ENCODE measurements at regions not wholly inside any gene's neighbourhood (a gene's known extent, or its start where the extent isn't known, plus 50 kb on each side); places are given as distances from the start of the nearest gene placed in this dataset.

DNA sequence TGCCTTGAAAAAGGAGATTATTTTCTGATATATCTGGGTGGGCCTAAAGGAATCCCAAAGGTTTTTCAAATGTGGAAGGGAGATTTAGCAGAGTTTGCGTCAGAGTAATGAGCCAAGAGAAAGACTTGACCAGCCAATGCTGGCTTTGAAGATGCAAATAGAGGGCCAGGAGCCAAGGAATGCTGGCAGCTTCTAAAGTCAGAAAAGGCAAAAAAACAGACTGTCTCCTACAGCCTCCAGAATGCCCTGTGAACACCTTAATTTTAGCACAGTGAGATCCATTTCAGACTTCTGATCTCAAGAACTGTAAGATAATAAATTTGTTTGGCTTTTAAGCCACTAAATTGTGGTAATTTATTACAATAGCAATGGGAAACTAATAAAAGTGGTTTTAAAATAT is 122.6 kb upstream of the FREM1 start:
- H3K27ac ChIP-seq (ENCODE audit: control insufficient read depth, insufficient read depth, low read length) = no peak overlapping the region
- no peak overlapping the region for H3K4me2 ChIP-seq (ENCODE audit: control insufficient read depth, extremely low read depth, insufficient read depth, low read depth, low read length)
- H4K20me1 ChIP-seq (ENCODE audit: control insufficient read depth, extremely low read depth, insufficient read depth, low read length) = no peaks in the 10 kb centered on the region
- no peaks in the 10 kb centered on the region for H3K9me1 ChIP-seq (ENCODE audit: control insufficient read depth, extremely low read depth, insufficient read depth, low read length)
- H3K27me3 ChIP-seq (ENCODE audit: control insufficient read depth, extremely low read depth, insufficient read depth, low read length) = no peaks in the 10 kb centered on the region
- no peaks in the 10 kb centered on the region for H3K79me2 ChIP-seq (ENCODE audit: control insufficient read depth, insufficient read depth, low read length)
- H2AFZ ChIP-seq (ENCODE audit: control insufficient read depth, low read length) = no peak overlapping the region
- TF ChIP-seq EZH2 (IDR thresholded peaks at IDR 0.05; ENCODE audit: low read length) = no peak
- no peak for TF ChIP-seq CTCF (optimal IDR thresholded peaks at IDR 0.05 in 1 of 3, IDR thresholded peaks at IDR 0.05 in 1 of 3, conservative IDR thresholded peaks at IDR 0.05 in 1 of 3; ENCODE audit: extremely low read depth in 1 of 3, insufficient read depth in 2 of 3, low read length in 3 of 3)
- dilution Hi-C loops (cut with MboI; ENCODE audit: extremely low pct_ligation_motif_present, low sequenced_read_pairs) = no loop called here
- H3K9ac ChIP-seq (ENCODE audit: control insufficient read depth, extremely low read depth, insufficient read depth, low read length) = no peak overlapping the region
- H3K4me1 ChIP-seq (ENCODE audit: control insufficient read depth, extremely low read depth, insufficient read depth, low read length) = no peaks in the 10 kb centered on the region
- no peaks in the 10 kb centered on the region for H3K36me3 ChIP-seq (ENCODE audit: control insufficient read depth in 2 of 2, extremely low read depth in 1 of 2, insufficient read depth in 2 of 2, low read length in 2 of 2)
- no peaks in the 10 kb centered on the region for H3K9me3 ChIP-seq (ENCODE audit: control insufficient read depth, low read depth, low read length)
- no peak overlapping the region for H3K4me3 ChIP-seq (ENCODE audit: control insufficient read depth in 2 of 3, extremely low read depth in 1 of 3, insufficient read depth in 2 of 3, low read depth in 1 of 3, low read length in 3 of 3)
- FAIRE-seq (no peak), DNase-seq (ENCODE audit: low read depth, low spot score) (no peak)

- FAIRE-seq = no peak
- Histone ChIP-seq H3K36me3 (ENCODE audit: control insufficient read depth in 2 of 2, extremely low read depth in 1 of 2, insufficient read depth in 2 of 2, low read length in 2 of 2) (no peaks in the 10 kb centered on the region), H4K20me1 (ENCODE audit: control insufficient read depth, extremely low read depth, insufficient read depth, low read length) (no peaks in the 10 kb centered on the region), H3K9ac (ENCODE audit: control insufficient read depth, extremely low read depth, insufficient read depth, low read length) (no peak overlapping the region), H3K27ac (ENCODE audit: control insufficient read depth, insufficient read depth, low read length) (no peak overlapping the region), H3K4me1 (ENCODE audit: control insufficient read depth, extremely low read depth, insufficient read depth, low read length) (no peaks in the 10 kb centered on the region), H3K9me3 (ENCODE audit: control insufficient read depth, low read depth, low read length) (no peaks in the 10 kb centered on the region), H3K79me2 (ENCODE audit: control insufficient read depth, insufficient read depth, low read length) (no peaks in the 10 kb centered on the region), H3K27me3 (ENCODE audit: control insufficient read depth, extremely low read depth, insufficient read depth, low read length) (no peaks in the 10 kb centered on the region), H2AFZ (ENCODE audit: control insufficient read depth, low read length) (no peak overlapping the region), H3K4me3 (ENCODE audit: control insufficient read depth in 2 of 3, extremely low read depth in 1 of 3, insufficient read depth in 2 of 3, low read depth in 1 of 3, low read length in 3 of 3) (no peak overlapping the region), H3K9me1 (ENCODE audit: control insufficient read depth, extremely low read depth, insufficient read depth, low read length) (no peaks in the 10 kb centered on the region), H3K4me2 (ENCODE audit: control insufficient read depth, extremely low read depth, insufficient read depth, low read depth, low read length) (no peak overlapping the region)
- no peak for DNase-seq (ENCODE audit: low read depth, low spot score)
- dilution Hi-C loops (cut with MboI; ENCODE audit: extremely low pct_ligation_motif_present, low sequenced_read_pairs) = no loop called here
- no peak for TF ChIP-seq EZH2 (IDR thresholded peaks at IDR 0.05; ENCODE audit: low read length)
Observed at GRCh38 chr9:15021146-15021545, 110.9 kb upstream of the FREM1 start.

DNA sequence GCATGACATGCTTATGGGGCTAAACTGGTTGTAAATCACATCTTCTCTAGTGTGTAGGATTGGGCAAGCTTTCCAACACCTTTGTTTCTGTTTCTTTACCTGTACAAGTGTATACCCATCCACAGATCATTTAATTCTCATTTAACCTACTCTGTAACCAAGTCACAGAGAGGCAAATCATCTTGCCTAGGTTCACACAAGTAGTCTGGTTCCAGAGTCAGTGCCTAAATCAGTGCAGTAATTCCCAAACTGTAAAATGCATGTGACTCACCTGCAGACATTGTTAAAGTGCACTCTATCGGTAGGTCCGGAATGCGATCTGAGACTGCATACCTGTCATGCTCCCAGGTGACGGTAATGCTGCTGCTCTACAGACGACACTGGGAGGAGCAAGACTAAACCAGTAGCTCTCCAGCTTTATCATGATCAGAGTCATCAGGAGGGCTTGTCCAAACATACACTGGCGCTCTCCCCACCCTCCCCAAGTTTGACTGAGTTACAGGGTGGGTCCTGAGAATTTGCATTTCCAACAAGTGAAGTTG is 107.9 kb upstream of the FREM1 start:
- Histone ChIP-seq H3K27ac (ENCODE audit: control insufficient read depth, insufficient read depth, low read length) (no peak overlapping the region), H3K4me3 (ENCODE audit: control insufficient read depth in 2 of 3, extremely low read depth in 1 of 3, insufficient read depth in 2 of 3, low read depth in 1 of 3, low read length in 3 of 3) (no peak overlapping the region), H3K9me1 (ENCODE audit: control insufficient read depth, extremely low read depth, insufficient read depth, low read length) (no peaks in the 10 kb centered on the region), H3K4me1 (ENCODE audit: control insufficient read depth, extremely low read depth, insufficient read depth, low read length) (no peaks in the 10 kb centered on the region), H3K27me3 (ENCODE audit: control insufficient read depth, extremely low read depth, insufficient read depth, low read length) (no peaks in the 10 kb centered on the region), H3K79me2 (ENCODE audit: control insufficient read depth, insufficient read depth, low read length) (no peaks in the 10 kb centered on the region), H3K36me3 (ENCODE audit: control insufficient read depth in 2 of 2, extremely low read depth in 1 of 2, insufficient read depth in 2 of 2, low read length in 2 of 2) (no peaks in the 10 kb centered on the region), H3K9me3 (ENCODE audit: control insufficient read depth, low read depth, low read length) (no peaks in the 10 kb centered on the region), H4K20me1 (ENCODE audit: control insufficient read depth, extremely low read depth, insufficient read depth, low read length) (no peaks in the 10 kb centered on the region), H3K4me2 (ENCODE audit: control insufficient read depth, extremely low read depth, insufficient read depth, low read depth, low read length) (no peak overlapping the region), H3K9ac (ENCODE audit: control insufficient read depth, extremely low read depth, insufficient read depth, low read length) (no peak overlapping the region), H2AFZ (ENCODE audit: control insufficient read depth, low read length) (no peak overlapping the region)
- TF ChIP-seq EZH2 (IDR thresholded peaks at IDR 0.05; ENCODE audit: low read length) (no peak), CTCF (optimal IDR thresholded peaks at IDR 0.05 in 1 of 3, IDR thresholded peaks at IDR 0.05 in 1 of 3, conservative IDR thresholded peaks at IDR 0.05 in 1 of 3; ENCODE audit: extremely low read depth in 1 of 3, insufficient read depth in 2 of 3, low read length in 3 of 3) (peak in 1 of 3 experiments; percentile 26)
- dilution Hi-C loops (cut with MboI; ENCODE audit: extremely low pct_ligation_motif_present, low sequenced_read_pairs) = no loop called here
- DNase-seq (ENCODE audit: low read depth, low spot score) = no peak
- peak; percentile 17 for FAIRE-seq
